Liver (tissue), 8 donors: ENCODE measurements at regions not wholly inside any gene's neighbourhood (a gene's known extent, or its start where the extent isn't known, plus 50 kb on each side); places are given as distances from the start of the nearest gene placed in this dataset. TPM values are rescaled to one million over a fixed set of nuclear protein-coding genes. Genes with fewer than 3 reads are reported as not detected.

Experiments used
- DNase-seq: peaks from one replicate; pipeline ENCODE4 v3.0.0-alpha.2; 2017; ENCODE audit warnings: low spot score
- H3K27ac ChIP-seq, 2 donors: one replicate each; pipeline ENCODE4 v1.7.0; 2013; ENCODE audit warnings: inconsistent platforms in 2 of 2, low read length in 2 of 2, control low read depth in 1 of 2, low read depth in 1 of 2, mild to moderate bottlenecking in 1 of 2
- H3K27me3 ChIP-seq, 4 donors: one replicate each; pipeline versions ENCODE4 v1.6.1 to v1.7.0; 2013; ENCODE audit warnings: low read length in 3 of 4, inconsistent platforms in 1 of 4, mild to moderate bottlenecking in 1 of 4, moderate library complexity in 1 of 4; ENCODE audit not compliant: control insufficient read depth in 4 of 4, insufficient read depth in 4 of 4
- H3K36me3 ChIP-seq, 4 donors: one replicate each; pipeline versions ENCODE4 v1.6.1 to v1.7.0; 2013; ENCODE audit warnings: low read length in 3 of 4, mild to moderate bottlenecking in 3 of 4, low read depth in 1 of 4, moderate library complexity in 1 of 4; ENCODE audit not compliant: control insufficient read depth in 4 of 4, insufficient read depth in 3 of 4
- H3K4me1 ChIP-seq, 4 donors: one replicate each; pipeline versions ENCODE4 v1.6.1 to v1.7.0; 2013; ENCODE audit warnings: low read length in 3 of 4, mild to moderate bottlenecking in 3 of 4, moderate library complexity in 1 of 4; ENCODE audit not compliant: control insufficient read depth in 4 of 4, insufficient read depth in 4 of 4
- H3K4me3 ChIP-seq, 3 donors: one replicate each; pipeline versions ENCODE4 v1.6.1 to v1.7.0; 2013; ENCODE audit warnings: low read length in 3 of 3, control low read depth in 1 of 3, low read depth in 1 of 3, mild to moderate bottlenecking in 1 of 3
- H3K9ac ChIP-seq, 2 donors: one replicate each; pipeline ENCODE4 v1.7.0; 2013; ENCODE audit warnings: low read length in 2 of 2, mild to moderate bottlenecking in 2 of 2, moderate library complexity in 2 of 2, control low read depth in 1 of 2, low read depth in 1 of 2
- H3K9me3 ChIP-seq, 4 donors: one replicate each; pipeline versions ENCODE4 v1.6.1 to v1.7.0; 2013; ENCODE audit warnings: low read length in 3 of 4; ENCODE audit not compliant: control insufficient read depth in 4 of 4
- EGR1 ChIP-seq, 2 donors: IDR thresholded peaks; 2 replicates each; pipeline ENCODE4 v1.6.1; 2016 to 2018; ENCODE audit warnings: antibody characterized with exemption in 2 of 2, low read depth in 2 of 2
- FOXA1 ChIP-seq: IDR thresholded peaks from 2 replicates; pipeline ENCODE4 v1.6.1; 2016; ENCODE audit warnings: antibody characterized with exemption
- FOXA2 ChIP-seq: IDR thresholded peaks from 2 replicates; pipeline ENCODE4 v1.6.1; 2016; ENCODE audit warnings: antibody characterized with exemption
- GABPA ChIP-seq, 2 donors: IDR thresholded peaks in 1 of 2; conservative IDR thresholded peaks in 1 of 2; 2 replicates each; pipeline ENCODE4 v1.6.1; 2016; ENCODE audit warnings: antibody characterized with exemption in 2 of 2, mild to moderate bottlenecking in 1 of 2, moderate library complexity in 1 of 2
- HNF4A ChIP-seq, 2 donors: conservative IDR thresholded peaks; 2 replicates each; pipeline ENCODE4 v1.6.1; 2016; ENCODE audit warnings: antibody characterized with exemption in 2 of 2, mild to moderate bottlenecking in 2 of 2
- HNF4G ChIP-seq: IDR thresholded peaks from 2 replicates; pipeline ENCODE4 v1.6.1; 2016; ENCODE audit warnings: antibody characterized with exemption
- JUND ChIP-seq, 2 donors: IDR thresholded peaks; 2 replicates each; pipeline ENCODE4 v1.6.1; 2016; ENCODE audit warnings: antibody characterized with exemption in 2 of 2
- NR2F2 ChIP-seq: IDR thresholded peaks from 2 replicates; pipeline ENCODE4 v1.6.1; 2016; ENCODE audit warnings: antibody characterized with exemption
- RAD21 ChIP-seq, 2 donors: IDR thresholded peaks; 2 replicates each; pipeline ENCODE4 v1.6.1; 2016; ENCODE audit warnings: antibody characterized with exemption in 2 of 2, mild to moderate bottlenecking in 2 of 2
- RXRA ChIP-seq, 2 donors: IDR thresholded peaks; 2 replicates each; pipeline ENCODE4 v1.6.1; 2017 to 2018; ENCODE audit warnings: antibody characterized with exemption in 2 of 2, mild to moderate bottlenecking in 1 of 2
- SP1 ChIP-seq: IDR thresholded peaks from 2 replicates; pipeline ENCODE4 v1.6.1; 2018; ENCODE audit warnings: antibody characterized with exemption, mild to moderate bottlenecking
- TAF1 ChIP-seq: conservative IDR thresholded peaks from 2 replicates; pipeline ENCODE4 v1.6.1; 2016; ENCODE audit warnings: antibody characterized with exemption, mild to moderate bottlenecking
- YY1 ChIP-seq: IDR thresholded peaks from 2 replicates; pipeline ENCODE4 v1.6.1; 2016; ENCODE audit warnings: antibody characterized with exemption, mild to moderate bottlenecking
- small RNA-seq: library from RNA; depleted of rRNA; stranded (forward); fragments of <200 nt; gene quantifications from one replicate; pipeline ENCODE3, GENCODE V24; 2014
- TF ChIP-seq, protein P1 (sequence below): IDR thresholded peaks from 2 replicates; pipeline ENCODE4 v1.6.1; 2016; ENCODE audit warnings: antibody characterized with exemption
- TF ChIP-seq, protein P2 (sequence below): IDR thresholded peaks from 2 replicates; pipeline ENCODE4 v1.6.1; 2016; ENCODE audit warnings: antibody characterized with exemption, mild to moderate bottlenecking
- TF ChIP-seq, protein P3 (sequence below): fragments of 150-350 bp; IDR thresholded peaks from 2 replicates; pipeline ENCODE4 v1.5.1; 2017; ENCODE audit warnings: improper control_type of control experiment, low read depth, low read length; ENCODE audit not compliant: missing input control
- TF ChIP-seq, protein P4 (sequence below): IDR thresholded peaks from 2 replicates; pipeline ENCODE4 v1.6.1; 2016; ENCODE audit warnings: antibody characterized with exemption
- TF ChIP-seq, protein P5 (sequence below): IDR thresholded peaks from 2 replicates; pipeline ENCODE4 v1.6.1; 2016; ENCODE audit warnings: antibody characterized with exemption
- donor health status: healthy.
- donor health status: healthy.
- donor health status: healthy.
- donor health status: healthy.

DNA sequence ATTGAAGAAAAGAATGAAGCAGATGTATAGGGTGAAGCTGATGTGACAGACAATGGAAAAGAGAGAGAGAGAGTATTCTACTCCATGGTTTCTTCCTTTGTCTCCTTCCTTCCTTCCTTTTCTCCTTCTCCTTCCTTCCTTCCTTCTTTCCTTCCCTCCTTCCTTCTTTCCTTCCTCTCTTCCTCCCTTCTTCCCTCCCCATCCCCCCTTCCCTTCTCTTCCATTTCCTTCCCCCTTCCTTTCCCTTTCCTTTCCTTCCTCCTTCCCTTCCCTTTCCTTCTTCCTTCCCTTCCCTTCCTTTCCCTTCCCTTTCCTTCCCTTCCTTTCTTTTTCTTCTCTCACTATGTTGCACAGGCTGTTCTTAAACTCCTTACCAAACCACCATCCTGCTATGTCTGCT lies 55.7 kb upstream of the GPR139 start:
- DNase-seq: no peak
- Histone ChIP-seq H3K27ac (no peak overlapping the region), H3K4me1 (no peaks in the 10 kb centered on the region), H3K9me3 (peaks cover 0 to 19% (median 10%) of the 10 kb centered on the region in 4 donors), H3K27me3 (no peaks in the 10 kb centered on the region), H3K4me3 (no peak overlapping the region), H3K36me3 (no peaks in the 10 kb centered on the region), H3K9ac (no peak overlapping the region)
- TF ChIP-seq YY1: no peak
- no peak for TF ChIP-seq HNF4G
- TF ChIP-seq, protein P1, sequence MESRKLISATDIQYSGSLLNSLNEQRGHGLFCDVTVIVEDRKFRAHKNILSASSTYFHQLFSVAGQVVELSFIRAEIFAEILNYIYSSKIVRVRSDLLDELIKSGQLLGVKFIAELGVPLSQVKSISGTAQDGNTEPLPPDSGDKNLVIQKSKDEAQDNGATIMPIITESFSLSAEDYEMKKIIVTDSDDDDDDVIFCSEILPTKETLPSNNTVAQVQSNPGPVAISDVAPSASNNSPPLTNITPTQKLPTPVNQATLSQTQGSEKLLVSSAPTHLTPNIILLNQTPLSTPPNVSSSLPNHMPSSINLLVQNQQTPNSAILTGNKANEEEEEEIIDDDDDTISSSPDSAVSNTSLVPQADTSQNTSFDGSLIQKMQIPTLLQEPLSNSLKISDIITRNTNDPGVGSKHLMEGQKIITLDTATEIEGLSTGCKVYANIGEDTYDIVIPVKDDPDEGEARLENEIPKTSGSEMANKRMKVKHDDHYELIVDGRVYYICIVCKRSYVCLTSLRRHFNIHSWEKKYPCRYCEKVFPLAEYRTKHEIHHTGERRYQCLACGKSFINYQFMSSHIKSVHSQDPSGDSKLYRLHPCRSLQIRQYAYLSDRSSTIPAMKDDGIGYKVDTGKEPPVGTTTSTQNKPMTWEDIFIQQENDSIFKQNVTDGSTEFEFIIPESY: no peak
- no peak for TF ChIP-seq NR2F2
- TF ChIP-seq JUND (IDR thresholded peaks at IDR 0.05): no peak
- TF ChIP-seq GABPA (IDR thresholded peaks at IDR 0.05 in 1 of 2, conservative IDR thresholded peaks at IDR 0.05 in 1 of 2): no peak
- TF ChIP-seq FOXA1: no peak
- no peak for TF ChIP-seq FOXA2
- no peak for TF ChIP-seq EGR1 (IDR thresholded peaks at IDR 0.05; ENCODE audit: low read depth in 2 of 2)
- no peak for TF ChIP-seq TAF1
- TF ChIP-seq, protein P2, sequence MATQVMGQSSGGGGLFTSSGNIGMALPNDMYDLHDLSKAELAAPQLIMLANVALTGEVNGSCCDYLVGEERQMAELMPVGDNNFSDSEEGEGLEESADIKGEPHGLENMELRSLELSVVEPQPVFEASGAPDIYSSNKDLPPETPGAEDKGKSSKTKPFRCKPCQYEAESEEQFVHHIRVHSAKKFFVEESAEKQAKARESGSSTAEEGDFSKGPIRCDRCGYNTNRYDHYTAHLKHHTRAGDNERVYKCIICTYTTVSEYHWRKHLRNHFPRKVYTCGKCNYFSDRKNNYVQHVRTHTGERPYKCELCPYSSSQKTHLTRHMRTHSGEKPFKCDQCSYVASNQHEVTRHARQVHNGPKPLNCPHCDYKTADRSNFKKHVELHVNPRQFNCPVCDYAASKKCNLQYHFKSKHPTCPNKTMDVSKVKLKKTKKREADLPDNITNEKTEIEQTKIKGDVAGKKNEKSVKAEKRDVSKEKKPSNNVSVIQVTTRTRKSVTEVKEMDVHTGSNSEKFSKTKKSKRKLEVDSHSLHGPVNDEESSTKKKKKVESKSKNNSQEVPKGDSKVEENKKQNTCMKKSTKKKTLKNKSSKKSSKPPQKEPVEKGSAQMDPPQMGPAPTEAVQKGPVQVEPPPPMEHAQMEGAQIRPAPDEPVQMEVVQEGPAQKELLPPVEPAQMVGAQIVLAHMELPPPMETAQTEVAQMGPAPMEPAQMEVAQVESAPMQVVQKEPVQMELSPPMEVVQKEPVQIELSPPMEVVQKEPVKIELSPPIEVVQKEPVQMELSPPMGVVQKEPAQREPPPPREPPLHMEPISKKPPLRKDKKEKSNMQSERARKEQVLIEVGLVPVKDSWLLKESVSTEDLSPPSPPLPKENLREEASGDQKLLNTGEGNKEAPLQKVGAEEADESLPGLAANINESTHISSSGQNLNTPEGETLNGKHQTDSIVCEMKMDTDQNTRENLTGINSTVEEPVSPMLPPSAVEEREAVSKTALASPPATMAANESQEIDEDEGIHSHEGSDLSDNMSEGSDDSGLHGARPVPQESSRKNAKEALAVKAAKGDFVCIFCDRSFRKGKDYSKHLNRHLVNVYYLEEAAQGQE: no peak
- TF ChIP-seq, protein P3, sequence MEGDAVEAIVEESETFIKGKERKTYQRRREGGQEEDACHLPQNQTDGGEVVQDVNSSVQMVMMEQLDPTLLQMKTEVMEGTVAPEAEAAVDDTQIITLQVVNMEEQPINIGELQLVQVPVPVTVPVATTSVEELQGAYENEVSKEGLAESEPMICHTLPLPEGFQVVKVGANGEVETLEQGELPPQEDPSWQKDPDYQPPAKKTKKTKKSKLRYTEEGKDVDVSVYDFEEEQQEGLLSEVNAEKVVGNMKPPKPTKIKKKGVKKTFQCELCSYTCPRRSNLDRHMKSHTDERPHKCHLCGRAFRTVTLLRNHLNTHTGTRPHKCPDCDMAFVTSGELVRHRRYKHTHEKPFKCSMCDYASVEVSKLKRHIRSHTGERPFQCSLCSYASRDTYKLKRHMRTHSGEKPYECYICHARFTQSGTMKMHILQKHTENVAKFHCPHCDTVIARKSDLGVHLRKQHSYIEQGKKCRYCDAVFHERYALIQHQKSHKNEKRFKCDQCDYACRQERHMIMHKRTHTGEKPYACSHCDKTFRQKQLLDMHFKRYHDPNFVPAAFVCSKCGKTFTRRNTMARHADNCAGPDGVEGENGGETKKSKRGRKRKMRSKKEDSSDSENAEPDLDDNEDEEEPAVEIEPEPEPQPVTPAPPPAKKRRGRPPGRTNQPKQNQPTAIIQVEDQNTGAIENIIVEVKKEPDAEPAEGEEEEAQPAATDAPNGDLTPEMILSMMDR: no peak
- no peak for TF ChIP-seq HNF4A (conservative IDR thresholded peaks at IDR 0.05)
- TF ChIP-seq SP1: no peak
- no peak for TF ChIP-seq RAD21 (IDR thresholded peaks at IDR 0.05)
- TF ChIP-seq, protein P4, sequence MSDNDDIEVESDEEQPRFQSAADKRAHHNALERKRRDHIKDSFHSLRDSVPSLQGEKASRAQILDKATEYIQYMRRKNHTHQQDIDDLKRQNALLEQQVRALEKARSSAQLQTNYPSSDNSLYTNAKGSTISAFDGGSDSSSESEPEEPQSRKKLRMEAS: no peak
- TF ChIP-seq RXRA (IDR thresholded peaks at IDR 0.05): no peak
- TF ChIP-seq, protein P5, sequence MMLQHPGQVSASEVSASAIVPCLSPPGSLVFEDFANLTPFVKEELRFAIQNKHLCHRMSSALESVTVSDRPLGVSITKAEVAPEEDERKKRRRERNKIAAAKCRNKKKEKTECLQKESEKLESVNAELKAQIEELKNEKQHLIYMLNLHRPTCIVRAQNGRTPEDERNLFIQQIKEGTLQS: no peak

Small RNA genes lying in the stretch of these regions (small RNA-seq; reads per million reads assigned to genes)
- not detected for gene SNRPEP3
